NCI-H2171 (cell line): ENCODE measurements at regions not wholly inside any gene's neighbourhood (a gene's known extent, or its start where the extent isn't known, plus 50 kb on each side); places are given as distances from the start of the nearest gene placed in this dataset.
A peak's percentile ranks its signal among the peaks of the same experiment; 100 is the strongest.

Experiments
- DNase-seq: peaks from one replicate; lab custom pipeline; 2025; lab: John Stamatoyannopoulos, UW

- no peak for DNase-seq
These were observed 77.7 kb upstream of the LRRC55 start for GRCh38 chr11:57103899-57104605.

DNA sequence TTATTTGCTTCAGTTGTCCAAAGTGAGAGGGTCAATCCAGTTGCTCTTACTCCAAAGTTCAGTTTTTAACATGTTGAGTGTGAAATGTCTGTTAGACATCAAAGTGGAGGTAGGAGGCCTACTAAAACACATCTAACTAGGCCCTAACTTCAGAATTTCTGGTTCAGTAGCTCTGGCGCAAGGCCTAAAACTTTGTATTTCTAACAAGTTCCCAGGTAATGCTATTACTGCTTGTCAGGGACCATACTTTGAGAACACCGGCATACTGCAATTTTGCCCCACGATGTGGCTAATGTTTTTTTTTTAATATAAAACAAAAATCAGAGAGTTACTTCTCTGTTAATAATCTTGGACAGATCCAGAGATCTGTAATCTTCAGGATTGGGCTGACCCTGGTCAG lies 72.4 kb upstream of the LRRC55 start:
- DNase-seq: no peak

GRCh38 chr11:57111619-57112018 lies 70.1 kb upstream of the LRRC55 start:
- no peak for DNase-seq

DNA sequence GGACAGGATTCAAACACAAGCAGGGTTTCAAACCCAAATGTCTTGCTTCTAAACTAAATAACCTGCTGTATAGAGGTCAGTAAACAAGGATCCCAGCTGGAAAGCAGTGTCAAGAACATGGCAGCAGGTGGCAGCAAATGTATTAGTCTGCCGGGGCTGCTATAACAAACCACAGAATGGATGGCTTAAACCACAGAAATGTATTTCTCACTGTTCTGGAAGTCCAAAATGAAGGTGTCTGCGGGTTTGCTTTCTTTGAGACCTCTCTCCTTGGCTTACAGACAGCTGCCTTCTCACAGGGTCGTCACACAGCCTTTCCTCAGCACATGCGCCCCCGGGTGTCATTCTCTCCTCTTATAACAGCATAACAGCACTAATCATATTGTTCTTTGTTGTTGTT lies 65.1 kb upstream of the LRRC55 start:
- DNase-seq: peak; percentile 54

- no peak for DNase-seq
These were observed 61.4 kb upstream of the LRRC55 start for GRCh38 chr11:57120192-57120965.

DNA sequence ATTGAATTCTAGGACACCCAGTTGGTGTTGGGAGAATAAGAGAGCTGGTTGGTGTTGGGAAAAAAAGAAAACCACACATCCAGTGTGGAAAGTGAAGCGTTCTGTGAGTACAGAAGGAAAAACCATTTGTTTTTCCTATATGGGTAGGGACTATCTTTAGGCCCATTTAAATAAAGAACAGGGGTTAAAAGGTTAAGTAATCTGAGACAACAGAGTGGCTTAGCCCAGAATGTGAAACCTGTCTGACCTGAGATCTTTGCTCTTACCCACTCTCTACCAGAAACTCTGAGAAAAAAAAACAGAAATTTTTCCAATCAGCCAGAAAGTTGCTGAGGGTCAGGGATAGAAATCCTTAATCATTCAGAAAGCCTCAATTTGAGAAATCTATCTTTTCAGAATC lies 59.8 kb upstream of the LRRC55 start:
- no peak for DNase-seq

DNA sequence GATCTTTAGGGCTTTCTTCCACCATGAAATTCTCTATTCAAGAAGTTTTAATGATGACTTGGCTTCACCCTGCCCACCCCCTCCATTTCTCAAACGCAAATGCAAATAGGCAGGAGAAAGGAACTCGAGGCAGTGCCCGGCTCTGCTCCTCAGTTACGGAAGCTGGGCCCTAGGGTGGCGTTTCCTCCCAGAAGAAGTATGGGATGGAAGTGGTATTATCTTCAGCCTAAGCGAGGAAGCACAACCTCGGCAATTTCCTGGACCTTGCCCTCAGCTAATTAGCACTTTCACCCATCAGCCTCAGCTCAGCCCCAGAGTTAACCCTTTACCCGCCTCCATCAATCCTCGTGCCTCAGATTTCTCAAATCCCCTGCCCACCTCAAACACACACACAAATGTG lies 58.2 kb upstream of the LRRC55 start:
- no peak for DNase-seq

GRCh38 chr11:57124505-57124904 lies 57.2 kb upstream of the LRRC55 start:
- no peak for DNase-seq

- DNase-seq: no peak
These were observed 56.8 kb upstream of the LRRC55 start for GRCh38 chr11:57124917-57125316.

GRCh38 chr11:57126766-57127400 lies 54.9 kb upstream of the LRRC55 start:
- peak; percentile 38 for DNase-seq

DNA sequence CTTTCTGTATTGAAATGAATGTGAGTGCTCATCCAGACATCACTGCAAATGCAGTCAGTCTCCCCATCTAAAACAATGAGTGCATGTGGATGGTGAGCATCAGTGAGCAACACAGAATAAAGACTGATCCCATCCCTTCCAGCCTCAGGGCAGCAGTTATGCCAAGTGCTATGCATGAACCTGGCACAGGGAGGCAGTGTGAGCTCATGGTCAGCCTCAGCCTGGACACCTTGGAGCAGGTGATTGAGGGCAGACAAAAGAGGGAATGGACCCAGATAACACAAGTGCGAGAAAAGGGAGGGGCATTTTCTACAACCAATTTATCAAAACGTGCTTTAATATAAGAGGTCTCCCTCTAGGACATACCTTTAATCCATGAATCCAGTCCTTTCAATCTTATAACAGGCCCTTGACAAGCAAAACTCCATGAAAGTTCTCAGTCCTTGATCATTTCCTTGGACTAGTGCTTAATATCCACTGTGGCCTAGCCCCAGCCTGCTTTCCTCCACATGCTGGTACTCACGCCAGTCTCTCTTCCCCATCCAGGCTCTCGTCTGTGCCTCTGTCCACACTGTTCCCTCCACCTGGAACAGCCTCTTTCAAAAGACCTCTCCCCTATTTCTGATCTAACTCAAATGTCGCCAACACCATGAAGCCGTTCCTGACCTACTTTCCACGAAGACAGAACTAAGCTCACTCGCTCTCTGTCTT lies 50.5 kb upstream of the LRRC55 start:
- no peak for DNase-seq
